ENCODE measurements at regions not wholly inside any gene's neighbourhood (a gene's known extent, or its start where the extent isn't known, plus 50 kb on each side); places are given as distances from the start of the nearest gene placed in this dataset.

DNA sequence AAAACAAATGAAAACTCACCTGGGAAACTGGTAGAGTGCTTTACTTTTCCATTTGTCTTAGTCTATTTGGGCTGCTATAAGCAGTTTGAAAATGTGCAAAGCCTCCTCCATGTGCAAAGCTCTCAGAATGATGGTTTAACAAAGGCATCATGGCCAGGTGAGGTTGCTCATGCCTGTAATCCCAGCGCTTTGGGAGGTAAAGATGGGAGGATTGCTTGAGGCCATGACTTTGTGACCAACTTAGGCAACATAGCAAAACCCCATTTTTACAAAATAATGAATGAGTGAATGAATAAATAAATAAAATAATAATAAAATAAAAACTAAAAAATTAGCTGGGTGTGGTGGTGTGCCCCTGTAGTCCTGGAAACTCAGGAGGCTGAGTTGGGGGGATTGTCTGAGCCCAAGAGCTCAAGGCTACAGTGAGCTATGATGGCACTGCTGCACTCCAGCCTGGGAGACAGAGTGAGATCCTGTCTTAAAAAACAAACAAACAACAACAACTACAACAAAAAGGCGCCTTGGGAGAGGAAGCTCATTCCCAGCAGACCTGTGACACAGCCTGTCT lies 71.8 kb downstream of the MYCN start:
- POLR2A ChIA-PET: no interaction called here

DNA sequence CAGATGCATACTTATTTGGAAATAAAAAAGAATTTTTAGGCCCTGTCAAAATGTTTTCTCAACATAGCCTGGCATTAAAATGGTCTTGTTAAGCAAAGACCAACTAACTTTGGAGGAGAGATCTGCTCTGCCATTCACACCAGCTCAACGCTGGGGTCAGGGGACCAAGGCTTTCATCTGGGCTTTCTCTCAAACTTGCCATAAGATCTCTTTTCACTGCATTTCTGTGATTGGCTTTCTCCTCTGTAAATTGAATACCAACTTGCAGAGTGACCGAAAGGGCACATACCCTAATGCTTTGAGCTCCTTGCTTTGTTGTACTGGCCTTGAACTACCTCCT lies 71.2 kb downstream of the MYCN start:
- TF ChIP-seq, protein P1, sequence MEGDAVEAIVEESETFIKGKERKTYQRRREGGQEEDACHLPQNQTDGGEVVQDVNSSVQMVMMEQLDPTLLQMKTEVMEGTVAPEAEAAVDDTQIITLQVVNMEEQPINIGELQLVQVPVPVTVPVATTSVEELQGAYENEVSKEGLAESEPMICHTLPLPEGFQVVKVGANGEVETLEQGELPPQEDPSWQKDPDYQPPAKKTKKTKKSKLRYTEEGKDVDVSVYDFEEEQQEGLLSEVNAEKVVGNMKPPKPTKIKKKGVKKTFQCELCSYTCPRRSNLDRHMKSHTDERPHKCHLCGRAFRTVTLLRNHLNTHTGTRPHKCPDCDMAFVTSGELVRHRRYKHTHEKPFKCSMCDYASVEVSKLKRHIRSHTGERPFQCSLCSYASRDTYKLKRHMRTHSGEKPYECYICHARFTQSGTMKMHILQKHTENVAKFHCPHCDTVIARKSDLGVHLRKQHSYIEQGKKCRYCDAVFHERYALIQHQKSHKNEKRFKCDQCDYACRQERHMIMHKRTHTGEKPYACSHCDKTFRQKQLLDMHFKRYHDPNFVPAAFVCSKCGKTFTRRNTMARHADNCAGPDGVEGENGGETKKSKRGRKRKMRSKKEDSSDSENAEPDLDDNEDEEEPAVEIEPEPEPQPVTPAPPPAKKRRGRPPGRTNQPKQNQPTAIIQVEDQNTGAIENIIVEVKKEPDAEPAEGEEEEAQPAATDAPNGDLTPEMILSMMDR (IDR thresholded peaks at IDR 0.05; ENCODE audit: control extremely low read depth, extremely low read depth, low read depth, missing control alignments): no peak
- POLR2A ChIA-PET: no interaction called here
- DNase-seq (ENCODE audit: extremely low spot score): no peak
- CTCF ChIA-PET: no interaction called here

More for the DNA sequence above, 71.8 kb downstream of the MYCN start:
- DNase-seq (ENCODE audit: extremely low spot score): no peak
- CTCF ChIA-PET: no interaction called here
- TF ChIP-seq, protein P1 (IDR thresholded peaks at IDR 0.05; ENCODE audit: control extremely low read depth, extremely low read depth, low read depth, missing control alignments): no peak

DNA sequence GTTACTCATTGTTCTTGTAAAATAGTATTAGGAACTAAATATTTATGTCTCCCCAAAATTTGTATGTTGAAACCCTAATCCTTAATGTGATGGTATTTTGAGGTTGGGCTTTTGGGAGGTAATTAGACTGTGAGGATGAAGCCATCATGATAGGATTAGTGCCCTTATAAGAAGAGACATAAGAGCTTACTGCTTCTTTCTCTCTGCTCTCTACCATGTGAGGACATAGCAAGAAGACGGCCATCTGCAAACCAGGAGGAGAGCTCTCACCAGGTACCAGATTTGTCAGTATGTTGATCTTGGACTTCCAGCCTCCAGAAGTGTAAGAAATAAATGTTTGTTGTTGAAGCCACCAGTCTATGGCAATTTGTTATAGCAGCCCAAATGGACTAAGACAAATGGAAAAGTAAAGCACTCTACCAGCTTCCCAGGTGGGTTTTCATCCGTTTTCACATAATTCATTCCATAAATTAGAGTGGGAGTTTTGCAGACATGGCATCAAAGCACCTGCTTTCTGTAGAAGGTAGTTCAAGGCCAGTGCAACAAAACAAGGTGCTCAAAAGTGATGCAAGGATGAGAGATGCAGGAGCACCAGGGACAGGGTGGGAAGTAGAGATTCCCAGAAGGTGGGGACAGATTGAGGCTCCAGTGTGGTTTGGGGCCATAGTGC lies 70.7 kb downstream of the MYCN start:
- TF ChIP-seq, protein P1 (IDR thresholded peaks at IDR 0.05; ENCODE audit: control extremely low read depth, extremely low read depth, low read depth, missing control alignments): no peak
- ChIA-PET POLR2A (no interaction called here), CTCF (interaction anchor here (1.0 kb wide), 1 partner anchor 8 kb away, joined by 3 read pairs; no protein-coding TSS in a partner anchor)
- no peak for DNase-seq (ENCODE audit: extremely low spot score)

DNA sequence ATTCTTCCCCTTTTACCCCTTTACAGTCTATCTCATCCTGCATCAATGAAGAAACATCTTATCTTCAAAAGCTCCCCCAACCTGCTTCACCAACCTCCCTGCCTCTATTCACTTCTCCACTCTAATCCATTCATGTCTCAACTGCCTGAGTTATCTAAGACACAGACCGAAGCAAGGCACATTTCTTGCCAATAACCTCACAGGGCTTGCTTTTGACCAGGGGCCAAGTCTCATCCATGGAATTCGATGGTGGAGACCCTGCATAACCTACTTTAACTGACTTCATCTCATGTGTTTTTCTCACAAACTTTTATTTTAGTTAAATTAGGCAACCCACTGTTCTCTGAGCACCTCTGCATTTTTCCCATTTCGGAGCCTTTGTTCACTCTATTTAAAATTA lies 69.7 kb downstream of the MYCN start:
- TF ChIP-seq, protein P1 (IDR thresholded peaks at IDR 0.05; ENCODE audit: control extremely low read depth, extremely low read depth, low read depth, missing control alignments): no peak
- ChIA-PET CTCF (interaction anchor here (1.0 kb wide), 1 partner anchor 9 kb away, joined by 3 read pairs; no protein-coding TSS in a partner anchor), POLR2A (no interaction called here)
- DNase-seq (ENCODE audit: extremely low spot score): no peak

DNA sequence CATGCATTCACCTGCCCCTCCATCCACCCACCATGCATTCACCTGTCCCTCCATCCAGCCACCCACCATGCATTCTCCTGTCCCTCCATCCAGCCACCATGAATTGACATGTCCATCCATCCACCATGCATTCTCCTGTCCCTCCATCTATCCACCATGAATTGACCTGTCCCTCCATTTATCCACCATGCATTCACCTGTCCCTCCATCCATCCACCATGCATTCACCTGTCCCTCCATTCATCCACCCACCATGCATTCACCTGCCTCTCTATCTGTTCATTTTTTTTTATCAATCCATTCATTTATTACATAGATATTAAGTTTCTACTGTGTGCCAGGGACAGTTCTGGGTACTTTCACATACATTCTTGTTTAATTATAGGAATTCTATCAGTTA lies 69.2 kb downstream of the MYCN start:
- POLR2A ChIA-PET: no interaction called here
- DNase-seq (ENCODE audit: extremely low spot score): no peak
- CTCF ChIA-PET: no interaction called here
- TF ChIP-seq, protein P1 (IDR thresholded peaks at IDR 0.05; ENCODE audit: control extremely low read depth, extremely low read depth, low read depth, missing control alignments): no peak

DNA sequence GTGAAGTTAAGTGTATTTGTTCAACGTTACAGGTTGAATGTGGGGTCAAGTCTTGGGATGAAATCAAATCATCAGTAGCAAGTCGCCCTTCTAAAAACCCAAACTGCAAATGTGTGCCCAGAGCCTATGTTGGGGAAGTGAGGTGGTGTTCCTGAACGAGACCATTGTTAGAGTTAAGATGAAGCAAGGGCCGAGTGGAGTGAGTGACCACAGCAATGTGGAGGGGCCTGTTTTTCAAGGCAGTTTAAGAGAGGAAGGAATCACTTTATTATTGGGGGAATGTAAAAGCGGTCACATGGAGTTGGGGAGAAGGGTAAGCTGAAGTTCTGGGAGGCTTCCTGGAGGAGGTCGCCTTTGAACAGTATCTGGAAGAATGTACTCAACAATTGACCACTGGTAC lies 68.5 kb downstream of the MYCN start:
- TF ChIP-seq, protein P1 (IDR thresholded peaks at IDR 0.05; ENCODE audit: control extremely low read depth, extremely low read depth, low read depth, missing control alignments): no peak
- ChIA-PET CTCF (no interaction called here), POLR2A (no interaction called here)
- no peak for DNase-seq (ENCODE audit: extremely low spot score)

Data from GM10248 (cell line).